Keratinocyte (primary cell): ENCODE measurements at regions not wholly inside any gene's neighbourhood (a gene's known extent, or its start where the extent isn't known, plus 50 kb on each side); places are given as distances from the start of the nearest gene placed in this dataset.

Experiments used
- DNase-seq: peaks from one replicate; pipeline ENCODE4 v3.0.0-alpha.2; 2011; ENCODE audit warnings: low read depth, missing footprints, low spot score
- FAIRE-seq: peaks from 2 replicates; lab custom pipeline; 2011; peaks lifted over from hg19 to GRCh38; lab: Jason Lieb, UNC
- H2AFZ ChIP-seq: 2 replicates; pipeline ENCODE4 v1.6.0; 2012; ENCODE audit warnings: low read length, control low read depth, inconsistent platforms; ENCODE audit not compliant: control insufficient read depth
- H3K27ac ChIP-seq: 2 replicates; pipeline ENCODE4 v1.5.1; 2011; ENCODE audit warnings: low read length; ENCODE audit not compliant: control insufficient read depth, insufficient read depth
- H3K27me3 ChIP-seq: 3 replicates; pipeline ENCODE4 v1.6.0; 2011; ENCODE audit warnings: low read length; ENCODE audit not compliant: control insufficient read depth, insufficient read depth; ENCODE audit errors: extremely low read depth
- H3K36me3 ChIP-seq, 2 experiments: 2 replicates in 1 of 2; 3 replicates in 1 of 2; pipeline ENCODE4 v1.5.1; 2011; ENCODE audit warnings: low read length in 2 of 2, mild to moderate bottlenecking in 1 of 2; ENCODE audit not compliant: control insufficient read depth in 2 of 2, insufficient read depth in 2 of 2; ENCODE audit errors: extremely low read depth in 1 of 2
- H3K4me1 ChIP-seq: 3 replicates; pipeline ENCODE4 v1.5.1; 2011; ENCODE audit warnings: low read length; ENCODE audit not compliant: control insufficient read depth, insufficient read depth; ENCODE audit errors: extremely low read depth
- H3K4me2 ChIP-seq: 3 replicates; pipeline ENCODE4 v1.6.0; 2011; ENCODE audit warnings: low read depth, low read length; ENCODE audit not compliant: control insufficient read depth, insufficient read depth; ENCODE audit errors: extremely low read depth
- H3K4me3 ChIP-seq, 3 experiments: fragments of 200-600 bp in 1 of 3; sonication (generic) in 1 of 3; 2 replicates in 2 of 3; 3 replicates in 1 of 3; pipeline ENCODE4 v1.5.1; 2011 to 2016; ENCODE audit warnings: low read length in 3 of 3, mild to moderate bottlenecking in 3 of 3, control low read depth in 2 of 3, inconsistent platforms in 1 of 3, low read depth in 1 of 3, mixed read lengths in 1 of 3, mixed run types in 1 of 3, moderate library complexity in 1 of 3; ENCODE audit not compliant: control insufficient read depth in 2 of 3, insufficient read depth in 2 of 3; ENCODE audit errors: extremely low read depth in 1 of 3
- H3K79me2 ChIP-seq: 2 replicates; pipeline ENCODE4 v1.6.0; 2012; ENCODE audit warnings: low read length; ENCODE audit not compliant: control insufficient read depth, insufficient read depth
- H3K9ac ChIP-seq: 3 replicates; pipeline ENCODE4 v1.6.0; 2011; ENCODE audit warnings: low read length; ENCODE audit not compliant: control insufficient read depth, insufficient read depth; ENCODE audit errors: extremely low read depth
- H3K9me1 ChIP-seq: 3 replicates; pipeline ENCODE4 v1.6.0; 2011; ENCODE audit warnings: low read length; ENCODE audit not compliant: control insufficient read depth, insufficient read depth; ENCODE audit errors: extremely low read depth
- H3K9me3 ChIP-seq: 2 replicates; pipeline ENCODE4 v1.5.1; 2012; ENCODE audit warnings: low read depth, low read length; ENCODE audit not compliant: control insufficient read depth
- H4K20me1 ChIP-seq: 3 replicates; pipeline ENCODE4 v1.6.0; 2011; ENCODE audit warnings: low read length; ENCODE audit not compliant: control insufficient read depth, insufficient read depth; ENCODE audit errors: extremely low read depth
- EZH2 ChIP-seq: IDR thresholded peaks from one replicate; pipeline ENCODE4 v1.6.1; 2012; ENCODE audit warnings: inconsistent platforms, mild to moderate bottlenecking, low read length, moderate library complexity
- dilution Hi-C: fragments of 300-500 bp; cut with MboI; formaldehyde crosslinking; loops from one replicate; pipeline ENCODE4 v1.7.0; 2020; ENCODE audit warnings: low sequenced_read_pairs; ENCODE audit not compliant: extremely low pct_ligation_motif_present
- TF ChIP-seq, protein P1 (sequence below), 3 experiments: IDR thresholded peaks in 1 of 3; conservative IDR thresholded peaks in 1 of 3; optimal IDR thresholded peaks in 1 of 3; 2 replicates in 2 of 3; 3 replicates in 1 of 3; pipeline versions ENCODE3 to v1.5.1; 2011; ENCODE audit warnings: low read length in 3 of 3, mild to moderate bottlenecking in 3 of 3, moderate library complexity in 2 of 3, control low read depth in 1 of 3, inconsistent platforms in 1 of 3; ENCODE audit not compliant: insufficient read depth in 2 of 3; ENCODE audit errors: extremely low read depth in 1 of 3

DNA sequence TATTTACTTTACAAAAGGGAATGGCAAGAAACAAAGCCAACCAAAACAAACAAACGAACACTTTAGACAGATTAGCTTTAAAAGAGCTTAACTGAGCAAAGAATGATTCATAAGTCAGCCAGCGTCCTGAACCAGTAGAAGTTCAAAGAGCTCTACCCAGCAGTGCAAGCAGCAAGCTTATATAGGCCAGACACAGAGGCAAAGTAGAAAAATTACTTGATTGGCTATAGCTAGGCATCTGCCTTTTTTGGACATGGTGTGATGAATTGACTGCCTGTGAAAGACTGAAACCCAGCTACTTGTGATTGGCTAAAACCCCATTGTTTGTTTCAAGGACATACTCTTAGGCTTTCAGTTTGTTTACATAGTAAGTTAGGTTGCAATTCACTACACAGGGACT is 2120.0 kb upstream of the RAG2 start:
- Histone ChIP-seq H3K79me2 (no peaks in the 10 kb centered on the region), H3K27me3 (no peaks in the 10 kb centered on the region), H3K4me2 (no peak overlapping the region), H3K36me3 (no peaks in the 10 kb centered on the region), H3K9ac (no peak overlapping the region), H3K9me3 (no peaks in the 10 kb centered on the region), H4K20me1 (no peaks in the 10 kb centered on the region), H2AFZ (no peak overlapping the region), H3K4me1 (no peaks in the 10 kb centered on the region), H3K9me1 (no peaks in the 10 kb centered on the region), H3K27ac (no peak overlapping the region), H3K4me3 (no peak overlapping the region)
- dilution Hi-C loops: no loop called here
- DNase-seq (no peak), FAIRE-seq (no peak)
- TF ChIP-seq EZH2: no peak
- TF ChIP-seq, protein P1, sequence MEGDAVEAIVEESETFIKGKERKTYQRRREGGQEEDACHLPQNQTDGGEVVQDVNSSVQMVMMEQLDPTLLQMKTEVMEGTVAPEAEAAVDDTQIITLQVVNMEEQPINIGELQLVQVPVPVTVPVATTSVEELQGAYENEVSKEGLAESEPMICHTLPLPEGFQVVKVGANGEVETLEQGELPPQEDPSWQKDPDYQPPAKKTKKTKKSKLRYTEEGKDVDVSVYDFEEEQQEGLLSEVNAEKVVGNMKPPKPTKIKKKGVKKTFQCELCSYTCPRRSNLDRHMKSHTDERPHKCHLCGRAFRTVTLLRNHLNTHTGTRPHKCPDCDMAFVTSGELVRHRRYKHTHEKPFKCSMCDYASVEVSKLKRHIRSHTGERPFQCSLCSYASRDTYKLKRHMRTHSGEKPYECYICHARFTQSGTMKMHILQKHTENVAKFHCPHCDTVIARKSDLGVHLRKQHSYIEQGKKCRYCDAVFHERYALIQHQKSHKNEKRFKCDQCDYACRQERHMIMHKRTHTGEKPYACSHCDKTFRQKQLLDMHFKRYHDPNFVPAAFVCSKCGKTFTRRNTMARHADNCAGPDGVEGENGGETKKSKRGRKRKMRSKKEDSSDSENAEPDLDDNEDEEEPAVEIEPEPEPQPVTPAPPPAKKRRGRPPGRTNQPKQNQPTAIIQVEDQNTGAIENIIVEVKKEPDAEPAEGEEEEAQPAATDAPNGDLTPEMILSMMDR (optimal IDR thresholded peaks at IDR 0.05 in 1 of 3, IDR thresholded peaks at IDR 0.05 in 1 of 3, conservative IDR thresholded peaks at IDR 0.05 in 1 of 3; ENCODE audit: extremely low read depth in 1 of 3, insufficient read depth in 2 of 3, low read length in 3 of 3): no peak

DNA sequence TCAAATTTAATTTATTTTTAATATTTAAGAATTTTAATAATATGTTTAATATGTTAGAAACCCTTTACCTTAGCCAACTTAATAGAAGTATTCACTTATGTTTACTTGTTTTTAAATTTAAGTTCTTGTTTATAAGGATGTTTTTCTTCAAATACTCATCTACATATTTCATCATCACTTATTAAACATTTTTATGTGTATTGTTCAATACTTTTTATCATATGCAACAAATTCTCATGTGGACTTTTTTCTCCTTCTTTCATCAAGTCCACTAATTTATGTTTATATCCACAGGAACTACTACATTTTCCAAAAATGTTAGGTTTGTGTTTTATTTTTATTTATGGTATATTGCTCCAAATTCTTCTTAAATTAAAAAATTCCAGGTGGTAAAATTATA is 2113.1 kb upstream of the RAG2 start:
- DNase-seq (no peak), FAIRE-seq (no peak)
- Histone ChIP-seq H3K27ac (no peak overlapping the region), H3K9ac (no peak overlapping the region), H3K36me3 (no peaks in the 10 kb centered on the region), H2AFZ (no peak overlapping the region), H4K20me1 (no peaks in the 10 kb centered on the region), H3K79me2 (no peaks in the 10 kb centered on the region), H3K27me3 (no peaks in the 10 kb centered on the region), H3K9me3 (no peaks in the 10 kb centered on the region), H3K4me2 (no peak overlapping the region), H3K4me1 (no peaks in the 10 kb centered on the region), H3K4me3 (no peak overlapping the region), H3K9me1 (no peaks in the 10 kb centered on the region)
- TF ChIP-seq EZH2: no peak
- TF ChIP-seq, protein P1 (optimal IDR thresholded peaks at IDR 0.05 in 1 of 3, IDR thresholded peaks at IDR 0.05 in 1 of 3, conservative IDR thresholded peaks at IDR 0.05 in 1 of 3; ENCODE audit: extremely low read depth in 1 of 3, insufficient read depth in 2 of 3, low read length in 3 of 3): no peak
- dilution Hi-C loops: no loop called here
